ENCODE measurements at regions not wholly inside any gene's neighbourhood (a gene's known extent, or its start where the extent isn't known, plus 50 kb on each side); places are given as distances from the start of the nearest gene placed in this dataset.

DNA sequence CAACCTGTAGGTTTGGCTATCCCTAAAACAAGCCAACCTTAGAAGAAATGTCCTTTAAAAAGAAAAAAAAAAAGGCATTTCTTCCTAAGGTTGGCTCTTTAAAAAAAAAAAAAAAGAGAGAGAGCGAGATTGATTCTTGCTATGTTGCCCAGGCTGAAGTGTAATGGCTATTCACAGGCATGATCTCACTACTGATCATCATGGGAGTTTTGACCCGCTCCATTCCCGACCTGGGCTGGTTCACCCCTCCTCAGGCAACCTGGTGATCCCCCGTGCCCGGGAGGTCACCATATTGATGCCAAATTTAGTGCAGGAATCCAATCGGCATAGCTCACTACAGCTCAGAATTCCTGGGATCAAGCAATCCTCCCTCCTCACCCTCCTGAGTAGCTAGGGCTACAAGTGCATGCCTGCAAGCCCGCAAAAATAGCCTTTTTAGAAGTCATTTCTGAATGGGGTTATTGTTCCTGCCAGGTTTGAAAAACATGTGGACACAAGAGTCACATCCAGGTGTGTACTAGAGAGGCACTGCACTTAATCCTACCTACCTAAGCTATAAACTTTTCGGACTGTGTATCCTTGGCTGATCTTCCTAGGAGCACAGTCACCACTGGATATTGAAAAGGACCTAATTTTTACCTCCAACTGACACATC lies 61.4 kb upstream of the ZCCHC13 start:
- no peak for TF ChIP-seq POLR2AphosphoS5 (IDR thresholded peaks at IDR 0.05)
- no peak for TF ChIP-seq POLR2A (IDR thresholded peaks at IDR 0.05)
- TF ChIP-seq, protein P1, sequence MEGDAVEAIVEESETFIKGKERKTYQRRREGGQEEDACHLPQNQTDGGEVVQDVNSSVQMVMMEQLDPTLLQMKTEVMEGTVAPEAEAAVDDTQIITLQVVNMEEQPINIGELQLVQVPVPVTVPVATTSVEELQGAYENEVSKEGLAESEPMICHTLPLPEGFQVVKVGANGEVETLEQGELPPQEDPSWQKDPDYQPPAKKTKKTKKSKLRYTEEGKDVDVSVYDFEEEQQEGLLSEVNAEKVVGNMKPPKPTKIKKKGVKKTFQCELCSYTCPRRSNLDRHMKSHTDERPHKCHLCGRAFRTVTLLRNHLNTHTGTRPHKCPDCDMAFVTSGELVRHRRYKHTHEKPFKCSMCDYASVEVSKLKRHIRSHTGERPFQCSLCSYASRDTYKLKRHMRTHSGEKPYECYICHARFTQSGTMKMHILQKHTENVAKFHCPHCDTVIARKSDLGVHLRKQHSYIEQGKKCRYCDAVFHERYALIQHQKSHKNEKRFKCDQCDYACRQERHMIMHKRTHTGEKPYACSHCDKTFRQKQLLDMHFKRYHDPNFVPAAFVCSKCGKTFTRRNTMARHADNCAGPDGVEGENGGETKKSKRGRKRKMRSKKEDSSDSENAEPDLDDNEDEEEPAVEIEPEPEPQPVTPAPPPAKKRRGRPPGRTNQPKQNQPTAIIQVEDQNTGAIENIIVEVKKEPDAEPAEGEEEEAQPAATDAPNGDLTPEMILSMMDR (IDR thresholded peaks at IDR 0.05), result no peak
- no peak for TF ChIP-seq EP300 (IDR thresholded peaks at IDR 0.05)
